AG08396 (cell line): ENCODE measurements at regions not wholly inside any gene's neighbourhood (a gene's known extent, or its start where the extent isn't known, plus 50 kb on each side); places are given as distances from the start of the nearest gene placed in this dataset.
"Not testable (repeated sequence)": the region's sequence is repeated elsewhere in the genome, so short reads cannot be mapped to it uniquely, and the experiment has no call there.

Experiments
- DNase-seq: peaks from one replicate; pipeline ENCODE4 v3.0.0; 2012; ENCODE audit warnings: low spot score, mixed read lengths

- DNase-seq, result no peak
Observed at GRCh38 chr9:87375397-87376073, 122.1 kb upstream of the DAPK1 start.

- no peak for DNase-seq
Observed at GRCh38 chr9:87378676-87379075, 119.0 kb upstream of the DAPK1 start.

- DNase-seq, result no peak
Observed at GRCh38 chr9:87379300-87379699, 118.4 kb upstream of the DAPK1 start.

- DNase-seq, result no peak
Observed at GRCh38 chr9:87381050-87381711, 116.5 kb upstream of the DAPK1 start.

GRCh38 chr9:87381746-87382145 lies 115.9 kb upstream of the DAPK1 start:
- no peak for DNase-seq

GRCh38 chr9:87382900-87383299 lies 114.8 kb upstream of the DAPK1 start:
- DNase-seq, result no peak

- no peak for DNase-seq
Observed at GRCh38 chr9:87383344-87384150, 114.1 kb upstream of the DAPK1 start.

- DNase-seq, result no peak
Observed at GRCh38 chr9:87386490-87387025, 111.1 kb upstream of the DAPK1 start.

GRCh38 chr9:87387351-87388011 lies 110.2 kb upstream of the DAPK1 start:
- DNase-seq, result no peak

- DNase-seq, result not testable (repeated sequence)
Observed at GRCh38 chr9:87388708-87389107, 109.0 kb upstream of the DAPK1 start.

- no peak for DNase-seq
Observed at GRCh38 chr9:87389936-87390335, 107.7 kb upstream of the DAPK1 start.

- DNase-seq, result no peak
Observed at GRCh38 chr9:87390361-87390760, 107.3 kb upstream of the DAPK1 start.

- DNase-seq, result no peak
Observed at GRCh38 chr9:87392086-87392485, 105.6 kb upstream of the DAPK1 start.

GRCh38 chr9:87393706-87394230 lies 103.9 kb upstream of the DAPK1 start:
- DNase-seq, result no peak

- DNase-seq, result no peak
Observed at GRCh38 chr9:87395804-87396479, 101.7 kb upstream of the DAPK1 start.

GRCh38 chr9:87401681-87402080 lies 96.0 kb upstream of the DAPK1 start:
- no peak for DNase-seq

- DNase-seq, result no peak
Observed at GRCh38 chr9:87402537-87402936, 95.1 kb upstream of the DAPK1 start.

GRCh38 chr9:87405677-87406542 lies 91.8 kb upstream of the DAPK1 start:
- no peak for DNase-seq

GRCh38 chr9:87406543-87407166 lies 91.0 kb upstream of the DAPK1 start:
- DNase-seq, result no peak
